Endothelial cell of umbilical vein (primary cell): ENCODE measurements at regions not wholly inside any gene's neighbourhood (a gene's known extent, or its start where the extent isn't known, plus 50 kb on each side); places are given as distances from the start of the nearest gene placed in this dataset.

Experiments
- BruUV-seq: library from RNA; stranded (reverse); fragments of 400-500 nt; replicated peaks from 2 replicates; lab custom pipeline; 2021; lab: Mats Ljungman, UMichigan
- CTCF ChIA-PET: fragments of 300-600, 350-600 bp; sonication (Branson Sonifier 250); formaldehyde crosslinking; loops from one replicate; lab custom pipeline; 2021; ENCODE audit warnings: antibody characterized with exemption, inconsistent platforms; lab: Charles Lee
- POLR2A ChIA-PET: fragments of 300-600, 350-600 bp; sonication (Branson Sonifier 250); formaldehyde crosslinking; loops from one replicate; lab custom pipeline; 2021; ENCODE audit warnings: antibody characterized with exemption, inconsistent platforms; lab: Charles Lee
- DNase-seq: peaks from one replicate; pipeline ENCODE4 v3.0.0-alpha.2; 2011; ENCODE audit warnings: low read depth, low spot score
- FAIRE-seq: peaks from 2 replicates; lab custom pipeline; 2011; peaks lifted over from hg19 to GRCh38; lab: Jason Lieb, UNC
- H2AFZ ChIP-seq: 2 replicates; pipeline ENCODE4 v1.6.0; 2012; ENCODE audit warnings: low read depth, low read length, control low read depth, inconsistent platforms
- H3K27ac ChIP-seq: 2 replicates; pipeline ENCODE4 v1.5.1; 2011; ENCODE audit warnings: low read depth, mild to moderate bottlenecking, control low read depth, low read length, moderate library complexity; ENCODE audit not compliant: insufficient read depth
- H3K27me3 ChIP-seq, 2 experiments: 2 replicates each; pipeline versions ENCODE4 v1.6.0 to v1.6.1; 2011; ENCODE audit warnings: low read length in 2 of 2, mixed read lengths in 1 of 2; ENCODE audit not compliant: control insufficient read depth in 2 of 2, insufficient read depth in 2 of 2
- H3K36me3 ChIP-seq, 2 experiments: 2 replicates in 1 of 2; 3 replicates in 1 of 2; pipeline ENCODE4 v1.5.1; 2011; ENCODE audit warnings: low read length in 2 of 2, mild to moderate bottlenecking in 1 of 2, moderate library complexity in 1 of 2; ENCODE audit not compliant: control insufficient read depth in 2 of 2, insufficient read depth in 2 of 2; ENCODE audit errors: extremely low read depth in 1 of 2
- H3K4me1 ChIP-seq: 3 replicates; pipeline ENCODE4 v1.5.1; 2011; ENCODE audit warnings: mild to moderate bottlenecking, low read length; ENCODE audit not compliant: control insufficient read depth, insufficient read depth; ENCODE audit errors: extremely low read depth
- H3K4me2 ChIP-seq: 2 replicates; pipeline ENCODE4 v1.6.1; 2011; ENCODE audit warnings: low read length, control low read depth, mixed read lengths; ENCODE audit not compliant: insufficient read depth
- H3K4me3 ChIP-seq, 3 experiments: fragments of 200-600 bp in 1 of 3; sonication (generic), shearing (Covaris generic) in 1 of 3; replicated peaks in 1 of 3; 2 replicates each; pipeline ENCODE4 v1.5.1; 2011 to 2016; ENCODE audit warnings: control low read depth in 3 of 3, low read length in 3 of 3, mild to moderate bottlenecking in 2 of 3, inconsistent platforms in 1 of 3, low read depth in 1 of 3, moderate library complexity in 1 of 3; ENCODE audit not compliant: insufficient read depth in 1 of 3
- H3K79me2 ChIP-seq: 2 replicates; pipeline ENCODE4 v1.6.0; 2012; ENCODE audit warnings: low read length, inconsistent platforms; ENCODE audit not compliant: control insufficient read depth, insufficient read depth
- H3K9ac ChIP-seq: replicated peaks from 2 replicates; pipeline ENCODE3; 2011; ENCODE audit warnings: low read length, control low read depth; ENCODE audit not compliant: insufficient read depth; ENCODE audit errors: extremely low read depth
- H3K9me1 ChIP-seq: replicated peaks from 3 replicates; pipeline ENCODE4 v1.6.0; 2011; ENCODE audit warnings: mild to moderate bottlenecking, low read length; ENCODE audit not compliant: control insufficient read depth, insufficient read depth; ENCODE audit errors: extremely low read depth
- H3K9me3 ChIP-seq: replicated peaks from 2 replicates; pipeline ENCODE4 v1.5.1; 2012; ENCODE audit warnings: low read length, inconsistent platforms; ENCODE audit not compliant: control insufficient read depth, insufficient read depth
- H4K20me1 ChIP-seq: replicated peaks from 2 replicates; pipeline ENCODE3; 2011; ENCODE audit warnings: mild to moderate bottlenecking, low read length; ENCODE audit not compliant: control insufficient read depth, insufficient read depth; ENCODE audit errors: extremely low read depth
- FOS ChIP-seq: IDR thresholded peaks from 2 replicates; pipeline ENCODE4 v1.6.1; 2011; ENCODE audit warnings: mild to moderate bottlenecking, low read length, moderate library complexity, borderline replicate concordance; ENCODE audit not compliant: insufficient read depth
- GATA2 ChIP-seq: IDR thresholded peaks from 2 replicates; pipeline ENCODE4 v1.7.0; 2011; ENCODE audit warnings: low read depth, mild to moderate bottlenecking, moderate library complexity, mixed read lengths, low read length; ENCODE audit not compliant: insufficient read length, insufficient read depth
- MYC ChIP-seq: IDR thresholded peaks from one replicate; pipeline ENCODE4 v1.6.1; 2011; ENCODE audit warnings: mild to moderate bottlenecking, low read depth, low read length
- POLR2A ChIP-seq: IDR thresholded peaks from 2 replicates; pipeline ENCODE4 v1.6.1; 2012; ENCODE audit warnings: low read depth, mild to moderate bottlenecking, control low read depth, low read length
- POLR2AphosphoS5 ChIP-seq: IDR thresholded peaks from 2 replicates; pipeline ENCODE4 v1.6.1; 2012; ENCODE audit warnings: low read depth, mild to moderate bottlenecking, control low read depth, low read length, moderate library complexity; ENCODE audit not compliant: insufficient read depth
- dilution Hi-C: fragments of 300-500 bp; cut with MboI; formaldehyde crosslinking; loops from one replicate; pipeline ENCODE4 v1.15.0; 2019; ENCODE audit warnings: low sequenced_read_pairs; ENCODE audit not compliant: extremely low pct_ligation_motif_present
- intact Hi-C: fragments of 100-400 bp; cut with micrococcal nuclease; formaldehyde crosslinking; loops from one replicate; pipeline ENCODE4 v1.10.0; 2022
- TF ChIP-seq, protein P1 (sequence below), 2 donors: IDR thresholded peaks; 1 replicate in 1 of 2; 2 replicates in 1 of 2; pipeline ENCODE4 v1.5.1; 2011; ENCODE audit warnings: low read length in 2 of 2, mild to moderate bottlenecking in 2 of 2, moderate library complexity in 2 of 2, control low read depth in 1 of 2, inconsistent platforms in 1 of 2, low read depth in 1 of 2; ENCODE audit not compliant: insufficient read depth in 1 of 2; ENCODE audit errors: extremely low read depth in 1 of 2
- TF ChIP-seq, protein P2 (sequence below): IDR thresholded peaks from 2 replicates; pipeline ENCODE4 v1.6.1; 2011; ENCODE audit not compliant: insufficient read depth, insufficient read length

DNA sequence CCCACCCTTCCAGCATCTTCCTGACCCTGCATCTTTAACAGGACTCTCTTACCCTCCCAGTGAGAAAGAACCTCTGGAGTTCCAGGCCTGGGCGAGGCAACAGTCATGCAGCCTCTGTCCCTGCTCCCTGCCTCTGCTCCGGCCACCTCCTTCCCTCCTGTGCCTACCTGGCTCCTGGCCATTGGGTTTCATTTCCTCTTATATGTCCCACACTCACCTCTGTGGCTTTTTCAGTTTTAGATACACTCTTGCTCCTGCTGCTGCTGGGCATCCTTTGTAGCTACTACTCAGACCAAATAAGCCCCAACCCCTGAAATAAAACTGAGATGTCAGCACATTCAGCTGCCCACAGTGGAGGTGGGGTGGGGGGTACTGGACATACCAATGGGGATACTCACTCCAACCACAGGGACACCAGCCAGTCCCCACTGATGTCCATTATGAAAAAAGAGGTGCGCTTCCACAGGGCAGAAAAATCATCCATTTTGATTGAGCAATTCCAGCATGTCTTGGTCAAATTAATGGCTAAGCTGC is 99.1 kb upstream of the NRXN3 start:
- POLR2A ChIA-PET = no interaction called here

DNA sequence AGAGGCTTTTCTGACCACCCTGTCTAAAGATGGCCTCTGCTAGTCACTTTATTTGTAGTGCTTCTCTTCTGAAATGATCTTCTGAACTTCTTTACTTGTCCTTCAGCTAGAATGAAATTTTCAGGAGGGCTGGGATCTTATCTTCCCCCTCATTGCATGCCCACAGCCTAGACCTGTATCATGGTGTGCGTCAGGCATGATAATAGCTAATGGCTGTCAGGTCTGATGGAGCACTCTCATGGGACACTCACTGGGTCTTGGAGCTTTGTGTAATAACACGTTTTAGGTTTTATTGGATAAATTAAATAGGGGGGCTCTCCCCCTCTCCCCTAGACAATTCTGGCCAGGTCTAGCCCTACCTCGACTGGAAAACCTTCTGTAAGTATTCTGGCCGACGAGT is 97.1 kb upstream of the NRXN3 start:
- ChIA-PET POLR2A (no interaction called here), CTCF (no interaction called here)
- Histone ChIP-seq H3K9ac (no peak overlapping the region), H3K79me2 (no peaks in the 10 kb centered on the region), H3K9me1 (no peaks in the 10 kb centered on the region), H3K27ac (no peak overlapping the region), H4K20me1 (no peaks in the 10 kb centered on the region), H3K4me3 (no peak overlapping the region), H3K4me1 (no peaks in the 10 kb centered on the region), H2AFZ (no peak overlapping the region), H3K27me3 (no peaks in the 10 kb centered on the region), H3K4me2 (no peak overlapping the region), H3K9me3 (no peaks in the 10 kb centered on the region), H3K36me3 (no peaks in the 10 kb centered on the region)
- no peak for TF ChIP-seq POLR2A
- TF ChIP-seq FOS = no peak
- no peak for TF ChIP-seq MYC
- TF ChIP-seq, protein P1, sequence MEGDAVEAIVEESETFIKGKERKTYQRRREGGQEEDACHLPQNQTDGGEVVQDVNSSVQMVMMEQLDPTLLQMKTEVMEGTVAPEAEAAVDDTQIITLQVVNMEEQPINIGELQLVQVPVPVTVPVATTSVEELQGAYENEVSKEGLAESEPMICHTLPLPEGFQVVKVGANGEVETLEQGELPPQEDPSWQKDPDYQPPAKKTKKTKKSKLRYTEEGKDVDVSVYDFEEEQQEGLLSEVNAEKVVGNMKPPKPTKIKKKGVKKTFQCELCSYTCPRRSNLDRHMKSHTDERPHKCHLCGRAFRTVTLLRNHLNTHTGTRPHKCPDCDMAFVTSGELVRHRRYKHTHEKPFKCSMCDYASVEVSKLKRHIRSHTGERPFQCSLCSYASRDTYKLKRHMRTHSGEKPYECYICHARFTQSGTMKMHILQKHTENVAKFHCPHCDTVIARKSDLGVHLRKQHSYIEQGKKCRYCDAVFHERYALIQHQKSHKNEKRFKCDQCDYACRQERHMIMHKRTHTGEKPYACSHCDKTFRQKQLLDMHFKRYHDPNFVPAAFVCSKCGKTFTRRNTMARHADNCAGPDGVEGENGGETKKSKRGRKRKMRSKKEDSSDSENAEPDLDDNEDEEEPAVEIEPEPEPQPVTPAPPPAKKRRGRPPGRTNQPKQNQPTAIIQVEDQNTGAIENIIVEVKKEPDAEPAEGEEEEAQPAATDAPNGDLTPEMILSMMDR (IDR thresholded peaks at IDR 0.05; ENCODE audit: extremely low read depth in 1 of 2, insufficient read depth in 1 of 2, low read depth in 1 of 2, low read length in 2 of 2) = no peak
- TF ChIP-seq, protein P2, sequence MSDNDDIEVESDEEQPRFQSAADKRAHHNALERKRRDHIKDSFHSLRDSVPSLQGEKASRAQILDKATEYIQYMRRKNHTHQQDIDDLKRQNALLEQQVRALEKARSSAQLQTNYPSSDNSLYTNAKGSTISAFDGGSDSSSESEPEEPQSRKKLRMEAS = no peak
- TF ChIP-seq GATA2 = no peak
- DNase-seq (no peak), FAIRE-seq (no peak)
- dilution Hi-C loops = no loop called here
- BruUV-seq = no TSS peak
- intact Hi-C loops = no loop called here

More for the DNA sequence above, 99.1 kb upstream of the NRXN3 start:
- H3K4me1 ChIP-seq = no peaks in the 10 kb centered on the region
- H3K4me2 ChIP-seq = no peak overlapping the region
- CTCF ChIA-PET = no interaction called here
- dilution Hi-C loops = no loop called here
- H3K27ac ChIP-seq = no peak overlapping the region
- no peaks in the 10 kb centered on the region for H3K36me3 ChIP-seq
- TF ChIP-seq POLR2AphosphoS5 (no peak), GATA2 (no peak), POLR2A (no peak)
- TF ChIP-seq, protein P2 = no peak
- H3K4me3 ChIP-seq = no peak overlapping the region
- no peaks in the 10 kb centered on the region for H4K20me1 ChIP-seq
- intact Hi-C loops = no loop called here
- H3K9me3 ChIP-seq = no peaks in the 10 kb centered on the region
- DNase-seq (no peak), FAIRE-seq (no peak)
- no peak overlapping the region for H3K9ac ChIP-seq
- H3K79me2 ChIP-seq = no peaks in the 10 kb centered on the region
- no peak overlapping the region for H2AFZ ChIP-seq
- BruUV-seq = no TSS peak
- no peaks in the 10 kb centered on the region for H3K27me3 ChIP-seq
- no peaks in the 10 kb centered on the region for H3K9me1 ChIP-seq
